Liver (tissue), 7 donors: ENCODE measurements at regions not wholly inside any gene's neighbourhood (a gene's known extent, or its start where the extent isn't known, plus 50 kb on each side); places are given as distances from the start of the nearest gene placed in this dataset.

ENCODE experiments used
- DNase-seq: peaks from one replicate; pipeline ENCODE4 v3.0.0-alpha.2; 2017; ENCODE audit warnings: low spot score
- H3K27ac ChIP-seq, 2 donors: one replicate each; pipeline ENCODE4 v1.7.0; 2013; ENCODE audit warnings: inconsistent platforms in 2 of 2, low read length in 2 of 2, control low read depth in 1 of 2, low read depth in 1 of 2, mild to moderate bottlenecking in 1 of 2
- H3K27me3 ChIP-seq, 4 donors: one replicate each; pipeline versions ENCODE4 v1.6.1 to v1.7.0; 2013; ENCODE audit warnings: low read length in 3 of 4, inconsistent platforms in 1 of 4, mild to moderate bottlenecking in 1 of 4, moderate library complexity in 1 of 4; ENCODE audit not compliant: control insufficient read depth in 4 of 4, insufficient read depth in 4 of 4
- H3K36me3 ChIP-seq, 4 donors: one replicate each; pipeline versions ENCODE4 v1.6.1 to v1.7.0; 2013; ENCODE audit warnings: low read length in 3 of 4, mild to moderate bottlenecking in 3 of 4, low read depth in 1 of 4, moderate library complexity in 1 of 4; ENCODE audit not compliant: control insufficient read depth in 4 of 4, insufficient read depth in 3 of 4
- H3K4me1 ChIP-seq, 4 donors: one replicate each; pipeline versions ENCODE4 v1.6.1 to v1.7.0; 2013; ENCODE audit warnings: low read length in 3 of 4, mild to moderate bottlenecking in 3 of 4, moderate library complexity in 1 of 4; ENCODE audit not compliant: control insufficient read depth in 4 of 4, insufficient read depth in 4 of 4
- H3K4me3 ChIP-seq, 3 donors: one replicate each; pipeline versions ENCODE4 v1.6.1 to v1.7.0; 2013; ENCODE audit warnings: low read length in 3 of 3, control low read depth in 1 of 3, low read depth in 1 of 3, mild to moderate bottlenecking in 1 of 3
- H3K9ac ChIP-seq, 2 donors: one replicate each; pipeline ENCODE4 v1.7.0; 2013; ENCODE audit warnings: low read length in 2 of 2, mild to moderate bottlenecking in 2 of 2, moderate library complexity in 2 of 2, control low read depth in 1 of 2, low read depth in 1 of 2
- H3K9me3 ChIP-seq, 4 donors: one replicate each; pipeline versions ENCODE4 v1.6.1 to v1.7.0; 2013; ENCODE audit warnings: low read length in 3 of 4; ENCODE audit not compliant: control insufficient read depth in 4 of 4
- ATF3 ChIP-seq: IDR thresholded peaks from 2 replicates; pipeline ENCODE4 v1.6.1; 2016; ENCODE audit warnings: antibody characterized with exemption
- EGR1 ChIP-seq, 2 donors: IDR thresholded peaks; 2 replicates each; pipeline ENCODE4 v1.6.1; 2016 to 2018; ENCODE audit warnings: antibody characterized with exemption in 2 of 2, low read depth in 2 of 2
- FOXA1 ChIP-seq: IDR thresholded peaks from 2 replicates; pipeline ENCODE4 v1.6.1; 2016; ENCODE audit warnings: antibody characterized with exemption
- FOXA2 ChIP-seq: IDR thresholded peaks from 2 replicates; pipeline ENCODE4 v1.6.1; 2016; ENCODE audit warnings: antibody characterized with exemption
- HNF4A ChIP-seq, 2 donors: conservative IDR thresholded peaks; 2 replicates each; pipeline ENCODE4 v1.6.1; 2016; ENCODE audit warnings: antibody characterized with exemption in 2 of 2, mild to moderate bottlenecking in 2 of 2
- HNF4G ChIP-seq: IDR thresholded peaks from 2 replicates; pipeline ENCODE4 v1.6.1; 2016; ENCODE audit warnings: antibody characterized with exemption
- JUND ChIP-seq, 2 donors: IDR thresholded peaks; 2 replicates each; pipeline ENCODE4 v1.6.1; 2016; ENCODE audit warnings: antibody characterized with exemption in 2 of 2
- RAD21 ChIP-seq, 2 donors: IDR thresholded peaks; 2 replicates each; pipeline ENCODE4 v1.6.1; 2016; ENCODE audit warnings: antibody characterized with exemption in 2 of 2, mild to moderate bottlenecking in 2 of 2
- RXRA ChIP-seq, 2 donors: IDR thresholded peaks; 2 replicates each; pipeline ENCODE4 v1.6.1; 2017 to 2018; ENCODE audit warnings: antibody characterized with exemption in 2 of 2, mild to moderate bottlenecking in 1 of 2
- SP1 ChIP-seq: IDR thresholded peaks from 2 replicates; pipeline ENCODE4 v1.6.1; 2018; ENCODE audit warnings: antibody characterized with exemption, mild to moderate bottlenecking
- TAF1 ChIP-seq: conservative IDR thresholded peaks from 2 replicates; pipeline ENCODE4 v1.6.1; 2016; ENCODE audit warnings: antibody characterized with exemption, mild to moderate bottlenecking
- YY1 ChIP-seq: IDR thresholded peaks from 2 replicates; pipeline ENCODE4 v1.6.1; 2016; ENCODE audit warnings: antibody characterized with exemption, mild to moderate bottlenecking
- ZBTB33 ChIP-seq: IDR thresholded peaks from 2 replicates; pipeline ENCODE4 v1.6.1; 2016; ENCODE audit warnings: antibody characterized with exemption
- whole genome bisulfite sequencing: extraction: QIAGEN DNeasy Blood & Tissue Kit; methylation state at CpG from one replicate; pipeline ENCODE4 v1.1.7; 2013; 5-methylcytosine and 5-hydroxymethylcytosine counted together
- donor health status: healthy.
- donor health status: healthy.
- donor health status: healthy.
- donor health status: healthy.

GRCh38 chr1:208928349-208929010, 655.0 kb upstream of the CAMK1G start:
- Histone ChIP-seq H3K27ac (no peak overlapping the region), H3K9ac (no peak overlapping the region), H3K9me3 (no peaks in the 10 kb centered on the region), H3K36me3 (no peaks in the 10 kb centered on the region), H3K27me3 (no peaks in the 10 kb centered on the region), H3K4me1 (no peaks in the 10 kb centered on the region), H3K4me3 (no peak overlapping the region)
- whole genome bisulfite sequencing = 81% methylated on average over 5 of the region's 5 CpGs
- no peak for TF ChIP-seq FOXA1
- TF ChIP-seq ZBTB33 = no peak
- no peak for DNase-seq

- H3K4me3 ChIP-seq = no peak overlapping the region
- H3K9ac ChIP-seq = no peak overlapping the region
- TF ChIP-seq TAF1 (no peak), SP1 (no peak), ZBTB33 (no peak), RAD21 (IDR thresholded peaks at IDR 0.05) (no peak), JUND (IDR thresholded peaks at IDR 0.05) (no peak), ATF3 (no peak), HNF4A (conservative IDR thresholded peaks at IDR 0.05) (no peak)
- no peaks in the 10 kb centered on the region for H3K27me3 ChIP-seq
- WGBS = 75% methylated on average over 3 of the region's 3 CpGs
- no peaks in the 10 kb centered on the region for H3K9me3 ChIP-seq
- no peak overlapping the region for H3K27ac ChIP-seq
- no peaks in the 10 kb centered on the region for H3K4me1 ChIP-seq
- no peak for DNase-seq
- no peaks in the 10 kb centered on the region for H3K36me3 ChIP-seq
Observed at GRCh38 chr1:208929575-208929974, 653.9 kb upstream of the CAMK1G start.

GRCh38 chr1:208931936-208932335, 651.6 kb upstream of the CAMK1G start:
- H3K4me3 ChIP-seq = no peak overlapping the region
- H3K9me3 ChIP-seq = no peaks in the 10 kb centered on the region
- H3K9ac ChIP-seq = no peak overlapping the region
- WGBS = 58% methylated on average over 3 of the region's 3 CpGs
- H3K4me1 ChIP-seq = no peaks in the 10 kb centered on the region
- no peaks in the 10 kb centered on the region for H3K36me3 ChIP-seq
- H3K27ac ChIP-seq = no peak overlapping the region
- TF ChIP-seq FOXA2 (no peak), HNF4G (no peak), RXRA (IDR thresholded peaks at IDR 0.05) (no peak), EGR1 (IDR thresholded peaks at IDR 0.05; ENCODE audit: low read depth in 2 of 2) (no peak), YY1 (no peak), RAD21 (IDR thresholded peaks at IDR 0.05) (no peak), HNF4A (conservative IDR thresholded peaks at IDR 0.05) (no peak), ZBTB33 (no peak)
- DNase-seq = no peak
- H3K27me3 ChIP-seq = no peaks in the 10 kb centered on the region
